ENCODE measurements at regions not wholly inside any gene's neighbourhood (a gene's known extent, or its start where the extent isn't known, plus 50 kb on each side); places are given as distances from the start of the nearest gene placed in this dataset.

DNA sequence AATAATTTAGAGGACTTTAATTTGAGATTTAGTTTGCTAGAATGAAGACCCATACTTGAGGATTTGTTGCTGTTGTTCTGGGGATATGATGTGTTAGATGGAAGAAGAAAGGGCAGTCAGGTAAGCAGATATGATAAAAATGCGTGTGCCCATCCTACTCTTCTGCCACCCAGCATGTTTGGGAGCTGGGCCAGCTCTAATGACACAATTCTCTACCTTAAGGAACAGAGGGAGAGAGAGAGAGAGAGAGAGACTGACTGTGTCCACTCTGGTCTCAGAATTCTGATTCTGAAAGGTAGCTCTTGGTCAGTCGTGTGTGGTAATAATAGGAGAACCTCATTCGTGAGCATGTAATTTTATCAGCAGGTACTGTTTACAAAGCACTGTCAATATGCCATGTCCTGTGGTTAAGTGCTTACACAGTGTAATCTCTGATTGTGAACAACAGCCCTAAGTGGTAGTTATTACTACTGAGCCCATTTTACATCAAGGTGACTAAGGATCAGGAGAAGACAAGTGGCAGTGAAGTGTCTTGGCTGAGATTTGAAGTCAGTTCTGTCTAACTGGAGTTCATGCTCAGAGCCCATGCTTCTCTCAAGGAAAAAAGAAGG, 307.4 kb upstream of the SEMA6A start:
- Mint-ChIP-seq H3K4me3 (ENCODE audit: low read depth, unreplicated experiment) (no peak overlapping the region), H3K27ac (ENCODE audit: unreplicated experiment) (no peak overlapping the region), H3K27me3 (ENCODE audit: unreplicated experiment) (no peaks in the 10 kb centered on the region), H3K4me1 (ENCODE audit: low read depth, unreplicated experiment) (peaks cover 4% of the 10 kb centered on the region), H3K36me3 (ENCODE audit: insufficient read depth, unreplicated experiment) (no peaks in the 10 kb centered on the region), H3K9me3 (ENCODE audit: low read depth, unreplicated experiment) (peaks cover 2% of the 10 kb centered on the region)
- BruUV-seq (replicated peaks), result no TSS peak
- intact Hi-C loops (cut with micrococcal nuclease; ENCODE audit: unreplicated experiment), result no loop called here
- TF ChIP-seq, protein P1, sequence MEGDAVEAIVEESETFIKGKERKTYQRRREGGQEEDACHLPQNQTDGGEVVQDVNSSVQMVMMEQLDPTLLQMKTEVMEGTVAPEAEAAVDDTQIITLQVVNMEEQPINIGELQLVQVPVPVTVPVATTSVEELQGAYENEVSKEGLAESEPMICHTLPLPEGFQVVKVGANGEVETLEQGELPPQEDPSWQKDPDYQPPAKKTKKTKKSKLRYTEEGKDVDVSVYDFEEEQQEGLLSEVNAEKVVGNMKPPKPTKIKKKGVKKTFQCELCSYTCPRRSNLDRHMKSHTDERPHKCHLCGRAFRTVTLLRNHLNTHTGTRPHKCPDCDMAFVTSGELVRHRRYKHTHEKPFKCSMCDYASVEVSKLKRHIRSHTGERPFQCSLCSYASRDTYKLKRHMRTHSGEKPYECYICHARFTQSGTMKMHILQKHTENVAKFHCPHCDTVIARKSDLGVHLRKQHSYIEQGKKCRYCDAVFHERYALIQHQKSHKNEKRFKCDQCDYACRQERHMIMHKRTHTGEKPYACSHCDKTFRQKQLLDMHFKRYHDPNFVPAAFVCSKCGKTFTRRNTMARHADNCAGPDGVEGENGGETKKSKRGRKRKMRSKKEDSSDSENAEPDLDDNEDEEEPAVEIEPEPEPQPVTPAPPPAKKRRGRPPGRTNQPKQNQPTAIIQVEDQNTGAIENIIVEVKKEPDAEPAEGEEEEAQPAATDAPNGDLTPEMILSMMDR (IDR thresholded peaks at IDR 0.05; ENCODE audit: unreplicated experiment), result no peak
- CTCF ChIA-PET, result no interaction called here
- no peak for DNase-seq

DNA sequence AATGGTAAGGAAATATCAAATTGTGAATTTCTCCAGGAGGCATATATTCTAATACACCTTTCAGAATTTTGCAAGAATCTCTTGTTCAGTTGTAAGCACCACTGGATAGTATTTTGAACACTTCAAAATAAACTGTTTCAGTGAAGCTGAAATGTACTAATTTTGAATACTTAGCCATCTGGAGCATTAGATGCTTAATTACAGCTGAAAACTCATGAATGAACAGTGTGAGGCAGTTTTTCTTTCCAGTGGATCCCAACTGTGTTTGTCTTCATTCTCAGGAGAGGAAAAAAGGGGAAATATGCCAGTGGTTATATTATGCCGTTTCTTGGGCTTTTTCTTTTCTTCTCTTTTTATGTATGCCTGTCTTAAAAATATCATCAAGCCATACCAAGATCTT, 306.0 kb upstream of the SEMA6A start:
- Mint-ChIP-seq H3K4me1 (ENCODE audit: low read depth, unreplicated experiment) (peaks cover 18% of the 10 kb centered on the region), H3K36me3 (ENCODE audit: insufficient read depth, unreplicated experiment) (no peaks in the 10 kb centered on the region), H3K27me3 (ENCODE audit: unreplicated experiment) (no peaks in the 10 kb centered on the region), H3K9me3 (ENCODE audit: low read depth, unreplicated experiment) (peaks cover 3% of the 10 kb centered on the region), H3K27ac (ENCODE audit: unreplicated experiment) (no peak overlapping the region), H3K4me3 (ENCODE audit: low read depth, unreplicated experiment) (no peak overlapping the region)
- no TSS peak for BruUV-seq (replicated peaks)
- TF ChIP-seq, protein P1 (IDR thresholded peaks at IDR 0.05; ENCODE audit: unreplicated experiment), result no peak
- no peak for DNase-seq
- intact Hi-C loops (cut with micrococcal nuclease; ENCODE audit: unreplicated experiment), result no loop called here
- CTCF ChIA-PET, result no interaction called here

DNA sequence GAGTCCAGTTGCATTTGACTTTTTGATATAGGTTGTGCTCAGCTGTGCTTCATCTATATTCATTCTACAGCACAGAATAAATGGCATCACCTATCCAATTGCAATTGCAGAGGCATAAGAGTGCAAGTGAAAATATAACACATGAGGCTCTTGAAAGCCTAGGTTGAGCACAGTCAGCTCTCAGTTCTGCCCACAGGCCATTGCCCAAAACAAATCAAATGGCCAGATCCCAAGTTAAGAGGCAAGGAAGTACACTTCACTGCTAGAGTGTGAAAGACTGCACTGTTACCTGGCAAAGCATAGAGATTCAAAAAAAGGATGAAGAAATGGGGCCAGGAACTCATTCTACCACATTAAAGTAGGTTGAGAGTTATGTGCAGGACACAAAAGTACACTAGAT, 305.5 kb upstream of the SEMA6A start:
- H3K36me3 Mint-ChIP-seq (ENCODE audit: insufficient read depth, unreplicated experiment), result no peaks in the 10 kb centered on the region
- H3K4me1 Mint-ChIP-seq (ENCODE audit: low read depth, unreplicated experiment), result peaks cover 19% of the 10 kb centered on the region
- TF ChIP-seq, protein P1 (IDR thresholded peaks at IDR 0.05; ENCODE audit: unreplicated experiment), result no peak
- DNase-seq, result no peak
- no peaks in the 10 kb centered on the region for H3K27me3 Mint-ChIP-seq (ENCODE audit: unreplicated experiment)
- CTCF ChIA-PET, result no interaction called here
- intact Hi-C loops (cut with micrococcal nuclease; ENCODE audit: unreplicated experiment), result no loop called here
- H3K9me3 Mint-ChIP-seq (ENCODE audit: low read depth, unreplicated experiment), result peaks cover 3% of the 10 kb centered on the region
- no peak overlapping the region for H3K4me3 Mint-ChIP-seq (ENCODE audit: low read depth, unreplicated experiment)
- H3K27ac Mint-ChIP-seq (ENCODE audit: unreplicated experiment), result no peak overlapping the region
- BruUV-seq (replicated peaks), result no TSS peak

DNA sequence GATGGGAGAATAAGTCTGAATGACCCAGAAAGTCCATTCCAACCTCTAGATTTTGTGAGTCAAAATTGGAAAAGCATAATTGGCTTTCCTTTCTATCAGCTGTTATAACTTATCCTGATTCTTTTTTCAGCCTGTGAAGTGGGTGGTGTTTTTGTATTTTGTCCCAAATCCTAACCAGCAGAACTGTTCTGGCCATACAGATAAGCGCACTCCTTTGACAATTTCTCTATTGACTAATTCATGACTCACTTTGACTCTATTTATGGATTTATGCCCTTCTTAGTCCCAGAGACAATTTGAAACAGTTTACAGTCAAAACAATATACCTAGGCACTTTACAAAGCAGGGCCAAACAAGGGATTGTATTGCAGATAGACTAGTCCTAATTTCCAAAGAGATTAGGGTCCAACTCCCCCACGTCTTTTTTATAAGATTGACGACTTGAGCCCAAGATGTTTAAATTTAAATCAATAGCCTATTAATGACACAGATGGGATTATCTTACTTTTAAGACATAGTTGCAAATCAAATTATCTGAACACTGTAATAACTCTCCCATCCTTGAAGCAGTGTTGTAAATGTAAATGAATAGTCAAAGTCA, 301.7 kb upstream of the SEMA6A start:
- CTCF ChIA-PET, result interaction anchor here (0.7 kb wide), 1 partner anchor 511 kb away, joined by 5 read pairs; no protein-coding TSS in a partner anchor
- BruUV-seq (replicated peaks), result no TSS peak

More for the DNA sequence above, 301.7 kb upstream of the SEMA6A start:
- peaks cover 28% of the 10 kb centered on the region for H3K4me1 Mint-ChIP-seq (ENCODE audit: low read depth, unreplicated experiment)
- H3K27ac Mint-ChIP-seq (ENCODE audit: unreplicated experiment), result no peak overlapping the region
- H3K27me3 Mint-ChIP-seq (ENCODE audit: unreplicated experiment), result no peaks in the 10 kb centered on the region
- TF ChIP-seq, protein P1 (IDR thresholded peaks at IDR 0.05; ENCODE audit: unreplicated experiment), result no peak
- no peak for DNase-seq
- intact Hi-C loops (cut with micrococcal nuclease; ENCODE audit: unreplicated experiment), result loop anchor here (10.0 kb wide), 1 partner anchor 112 kb away; no protein-coding TSS in a partner anchor
- H3K4me3 Mint-ChIP-seq (ENCODE audit: low read depth, unreplicated experiment), result no peak overlapping the region
- H3K9me3 Mint-ChIP-seq (ENCODE audit: low read depth, unreplicated experiment), result peaks cover 3% of the 10 kb centered on the region
- H3K36me3 Mint-ChIP-seq (ENCODE audit: insufficient read depth, unreplicated experiment), result peaks cover 6% of the 10 kb centered on the region
